ENCODE measurements at regions not wholly inside any gene's neighbourhood (a gene's known extent, or its start where the extent isn't known, plus 50 kb on each side); places are given as distances from the start of the nearest gene placed in this dataset.

- no peak for DNase-seq (ENCODE audit: low read depth)
Observed at GRCh38 chr12:115758877-115759620, 518.4 kb downstream of the MED13L start.

GRCh38 chr12:115758183-115758582, 519.3 kb downstream of the MED13L start:
- no peak for DNase-seq (ENCODE audit: low read depth)

DNA sequence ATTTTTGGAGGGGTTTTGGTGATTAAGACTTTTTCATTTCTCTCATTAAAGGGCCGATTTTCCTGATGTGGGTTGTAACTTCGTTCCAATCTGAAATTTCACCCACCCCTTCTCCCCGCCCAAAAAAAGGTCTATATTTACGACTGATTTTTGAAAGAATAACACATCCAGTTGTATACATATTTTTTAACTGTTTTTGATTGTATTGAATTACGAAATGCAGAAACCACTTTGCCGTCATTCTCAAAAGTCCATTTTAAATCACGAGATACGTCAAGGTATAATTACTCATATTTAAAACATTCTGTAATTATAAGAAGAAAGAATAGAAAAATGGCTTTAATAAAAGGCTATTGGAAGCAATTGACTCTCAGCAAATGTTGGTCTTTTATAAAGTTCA, 520.7 kb downstream of the MED13L start:
- DNase-seq (ENCODE audit: low read depth) = no peak

GRCh38 chr12:115756271-115756670, 521.2 kb downstream of the MED13L start:
- DNase-seq (ENCODE audit: low read depth) = no peak

- no peak for DNase-seq (ENCODE audit: low read depth)
Observed at GRCh38 chr12:115755725-115756085, 521.8 kb downstream of the MED13L start.

DNA sequence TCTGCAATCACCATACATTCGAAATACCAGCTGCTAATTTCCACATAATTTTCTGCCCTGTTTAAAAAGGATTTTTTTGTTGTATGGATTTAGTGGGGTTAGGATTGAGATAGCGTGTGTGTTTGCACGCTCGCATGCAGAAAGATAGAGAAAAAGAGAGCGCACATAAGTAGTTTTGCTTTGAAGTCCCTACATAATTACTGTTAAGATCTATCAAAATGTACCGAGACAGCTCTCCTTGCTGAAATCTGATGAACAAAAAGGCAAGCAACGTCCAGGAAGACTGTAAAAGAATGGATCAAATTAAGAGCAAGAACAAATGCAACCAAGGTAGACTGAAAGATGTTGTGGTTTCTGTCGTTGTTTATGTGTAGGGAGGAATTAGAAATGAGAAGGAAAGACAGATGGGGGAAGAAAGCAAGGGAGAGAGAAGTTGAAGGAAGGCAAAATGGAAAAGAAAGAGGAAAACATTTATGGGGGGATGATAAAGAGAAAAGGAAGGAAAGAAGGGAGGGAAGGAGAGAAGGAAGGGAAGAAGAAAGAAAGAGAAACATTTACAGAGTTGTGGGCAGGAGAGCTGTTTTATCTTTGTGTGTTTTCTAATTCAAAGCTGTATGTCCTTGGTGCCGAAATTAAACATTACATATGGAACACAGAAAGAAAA, 522.3 kb downstream of the MED13L start:
- no peak for DNase-seq (ENCODE audit: low read depth)

GRCh38 chr12:115752913-115753726, 524.4 kb downstream of the MED13L start:
- DNase-seq (ENCODE audit: low read depth) = peak; percentile 17

- DNase-seq (ENCODE audit: low read depth) = peak; percentile 15
Observed at GRCh38 chr12:115752156-115752555, 525.3 kb downstream of the MED13L start.

DNA sequence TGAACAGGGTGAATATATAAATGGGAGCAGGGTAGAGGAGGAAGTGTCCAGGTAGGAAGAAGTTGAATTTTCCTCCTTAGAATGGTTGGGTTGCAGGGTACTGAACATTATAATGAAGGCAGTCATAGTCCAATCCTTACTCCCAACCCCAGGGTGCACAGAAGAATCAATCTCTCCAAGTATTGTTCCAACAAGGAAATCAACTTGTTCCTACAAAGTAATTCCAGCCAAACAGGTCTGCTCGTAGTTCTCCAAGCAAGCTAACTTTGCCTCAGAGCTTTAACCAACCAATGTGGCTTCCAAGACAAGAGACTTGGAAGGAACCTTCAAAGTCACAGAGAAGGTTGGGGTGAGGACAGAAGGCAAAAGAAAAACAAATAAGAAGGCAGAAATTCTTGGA, 527.2 kb downstream of the MED13L start:
- DNase-seq (ENCODE audit: low read depth) = no peak

DNA sequence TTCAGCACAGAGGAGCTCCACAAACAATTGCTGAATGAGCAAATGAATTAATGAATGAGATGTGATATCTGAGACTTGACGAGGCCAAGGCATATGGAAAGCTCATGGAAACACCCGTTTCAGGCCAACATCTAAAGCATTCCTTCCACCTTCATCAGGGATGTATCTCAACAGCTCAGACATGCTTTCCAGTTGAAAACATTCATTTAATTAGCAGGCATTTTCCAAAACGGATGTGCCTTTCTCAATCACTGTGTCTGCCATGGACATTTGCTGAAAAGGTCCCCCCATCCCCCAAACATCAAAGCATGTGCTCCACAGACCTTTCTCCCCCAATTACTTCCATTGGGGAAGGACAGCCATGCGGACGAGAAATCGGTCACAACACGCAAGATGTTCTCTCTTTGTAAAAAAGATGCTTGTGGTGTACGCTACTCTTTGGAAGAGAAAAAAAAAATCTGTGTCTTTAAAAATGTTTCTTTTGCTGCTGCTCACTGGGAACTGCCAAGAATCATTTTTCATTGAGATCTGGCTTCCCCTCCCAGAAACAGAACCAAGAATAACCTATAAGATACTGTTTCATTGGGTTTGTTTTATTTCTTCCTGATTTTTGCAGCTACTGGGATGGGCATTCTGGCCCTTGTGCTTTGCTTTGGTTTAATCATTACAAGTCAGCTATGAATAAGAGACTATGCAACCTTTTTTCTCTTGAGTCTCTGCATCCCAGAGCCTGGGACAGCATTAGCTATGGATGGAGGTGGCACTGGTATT, 528.2 kb downstream of the MED13L start:
- DNase-seq (ENCODE audit: low read depth) = no peak

DNA sequence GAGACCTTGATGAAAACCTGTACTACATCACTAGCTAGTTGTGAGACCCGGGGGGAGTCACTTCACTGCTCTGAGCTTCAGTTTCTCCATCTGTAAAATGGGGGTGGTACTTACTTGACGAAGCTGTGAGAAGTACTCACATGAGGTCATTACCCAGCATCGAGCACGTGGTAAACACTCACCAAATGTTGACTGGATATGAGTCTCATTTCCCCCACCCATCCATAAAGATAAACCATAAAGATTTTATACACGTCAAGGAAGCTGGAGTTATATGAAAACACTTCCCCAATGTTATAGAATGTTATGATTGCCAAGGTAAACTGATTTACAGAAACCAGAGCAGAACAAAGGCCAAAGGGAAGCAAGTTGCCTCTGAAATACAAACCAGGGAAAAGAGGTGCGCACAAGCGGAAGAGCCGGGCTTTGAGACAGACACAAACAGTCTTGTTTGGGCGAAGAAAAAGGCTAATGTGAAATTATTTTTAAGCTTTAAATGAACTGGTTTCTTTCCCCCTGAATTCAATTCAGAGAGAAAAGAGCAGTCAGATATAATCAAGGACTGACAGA, 536.8 kb downstream of the MED13L start:
- DNase-seq (ENCODE audit: low read depth) = no peak

- DNase-seq (ENCODE audit: low read depth) = no peak
Observed at GRCh38 chr12:115737895-115738294, 539.6 kb downstream of the MED13L start.

DNA sequence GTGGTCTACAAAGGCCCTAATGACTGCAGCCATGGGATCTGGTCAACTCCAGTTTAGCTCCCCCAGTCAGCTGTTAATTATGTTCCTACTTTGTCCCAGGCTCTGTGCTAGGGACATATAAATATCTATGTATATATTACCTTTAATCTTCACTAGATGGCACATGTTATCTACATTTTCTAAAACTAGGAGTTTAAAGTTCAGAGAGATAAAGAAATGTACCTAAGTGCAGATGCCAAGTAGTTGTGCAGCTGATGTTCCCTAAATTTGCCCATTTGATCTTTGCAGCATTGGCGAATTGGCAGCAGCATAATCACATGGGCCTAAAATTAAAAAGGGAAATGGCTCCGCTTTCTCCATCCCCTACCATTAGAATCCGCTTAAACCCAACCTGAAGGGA, 541.1 kb downstream of the MED13L start:
- no peak for DNase-seq (ENCODE audit: low read depth)

DNA sequence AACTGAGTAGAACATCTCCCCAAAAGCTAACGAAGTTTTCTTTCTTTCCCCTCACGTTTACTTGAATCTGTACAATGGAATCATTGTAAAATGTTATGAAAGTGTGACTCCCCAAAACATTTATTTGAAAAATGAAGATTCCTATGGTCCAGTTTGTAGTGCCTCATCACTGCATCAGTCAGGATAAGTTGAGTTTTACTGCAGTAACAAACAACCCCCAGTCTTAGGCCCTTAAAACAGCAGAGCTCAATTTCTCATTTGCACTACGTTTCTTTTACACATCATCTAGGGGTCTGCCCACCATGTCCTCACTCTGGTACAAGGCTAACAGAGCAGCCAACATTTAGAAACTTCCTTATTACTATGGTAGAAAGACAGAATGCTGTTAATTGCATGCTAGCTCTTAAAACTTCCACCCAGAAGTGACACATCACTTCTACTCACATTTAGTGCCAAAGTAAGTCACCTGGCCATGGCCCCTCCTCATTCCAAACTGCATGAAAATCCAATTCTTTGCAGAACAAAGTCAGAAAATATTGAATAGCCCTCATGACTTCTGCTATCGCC, 546.4 kb downstream of the MED13L start:
- no peak for DNase-seq (ENCODE audit: low read depth)

GRCh38 chr12:115726691-115727090, 550.8 kb downstream of the MED13L start:
- DNase-seq (ENCODE audit: low read depth) = no peak

- DNase-seq (ENCODE audit: low read depth) = no peak
Observed at GRCh38 chr12:115722181-115722580, 555.3 kb downstream of the MED13L start.

- DNase-seq (ENCODE audit: low read depth) = no peak
Observed at GRCh38 chr12:115716551-115716950, 560.9 kb downstream of the MED13L start.

DNA sequence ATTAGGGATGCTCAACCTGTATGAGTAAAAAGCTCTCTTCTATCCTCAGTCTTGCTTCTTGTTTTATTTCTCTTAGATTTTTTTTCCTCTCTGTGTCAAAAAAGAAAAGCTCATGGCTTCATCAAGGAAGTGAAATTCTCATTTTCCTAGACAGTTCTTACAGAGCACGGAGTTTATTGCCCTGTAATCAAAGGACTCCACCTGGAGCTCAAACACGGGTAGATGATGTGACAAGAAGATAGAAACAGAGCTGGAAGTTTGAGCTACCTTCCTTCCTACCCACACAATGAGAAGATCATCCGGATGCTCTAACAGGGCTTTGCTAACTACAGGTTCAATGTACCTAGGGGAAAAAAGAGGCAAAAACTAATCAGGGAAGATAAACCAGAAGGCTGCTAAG, 564.8 kb downstream of the MED13L start:
- DNase-seq (ENCODE audit: low read depth) = no peak

DNA sequence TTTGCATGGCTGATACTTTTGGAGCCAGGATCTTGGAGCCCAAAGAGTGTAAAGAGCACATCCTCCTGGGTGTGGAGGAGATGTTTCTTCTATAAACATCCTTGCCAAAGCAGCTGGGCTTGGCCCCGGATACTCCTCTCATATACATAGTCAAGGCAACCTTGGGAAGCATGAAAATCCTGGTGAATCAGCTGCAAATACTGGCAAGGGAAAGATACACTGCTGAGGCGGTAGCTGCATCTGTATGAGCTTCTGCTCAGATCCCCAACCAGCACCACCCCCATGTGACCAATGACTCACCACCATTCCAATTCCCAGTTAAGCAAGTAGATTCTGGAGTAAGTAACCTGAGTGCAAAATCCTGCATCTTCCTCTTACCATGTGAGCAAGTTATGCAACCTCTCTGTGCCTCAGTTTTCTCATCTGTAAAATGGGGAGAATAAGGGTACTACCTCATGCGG, 567.4 kb downstream of the MED13L start:
- DNase-seq (ENCODE audit: low read depth) = peak; percentile 1

GRCh38 chr12:115709540-115710011, 567.9 kb downstream of the MED13L start:
- no peak for DNase-seq (ENCODE audit: low read depth)

DNA sequence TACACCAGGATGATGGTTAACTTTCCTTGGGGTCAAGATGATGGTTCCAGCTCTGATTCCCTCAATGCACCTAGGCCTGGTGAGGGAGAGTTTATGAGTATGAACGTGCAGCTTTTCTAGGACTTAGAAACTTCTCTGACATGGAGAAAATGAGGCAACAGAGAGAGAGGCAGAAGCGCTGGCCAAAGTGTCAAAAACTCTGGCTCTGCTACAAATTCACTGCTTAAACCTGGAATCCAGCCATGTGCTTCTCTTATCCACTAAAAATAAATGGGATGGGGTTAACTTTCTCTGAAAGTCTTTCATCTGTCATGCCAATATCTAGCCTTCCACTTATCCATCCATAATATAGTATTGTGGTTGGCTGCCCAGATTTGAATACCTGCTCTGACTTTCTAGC, 568.7 kb downstream of the MED13L start:
- DNase-seq (ENCODE audit: low read depth) = no peak

All from non-pigmented ciliary epithelial cell (primary cell).